Trophoblast cell (in vitro differentiated cells and primary cell): ENCODE measurements at regions not wholly inside any gene's neighbourhood (a gene's known extent, or its start where the extent isn't known, plus 50 kb on each side); places are given as distances from the start of the nearest gene placed in this dataset.

Source experiments
- DNase-seq, 2 donors: peaks; one replicate each; pipeline ENCODE4 v3.0.0-alpha.2; 2016
- H2AFZ ChIP-seq: 2 replicates; pipeline ENCODE4 v1.6.1; 2013; ENCODE audit warnings: low read length, moderate library complexity, mild to moderate bottlenecking; ENCODE audit not compliant: insufficient read depth, poor library complexity
- H2AK5ac ChIP-seq: 2 replicates; pipeline ENCODE4 v1.6.1; 2013; ENCODE audit warnings: mild to moderate bottlenecking, low read length
- H2BK120ac ChIP-seq: 2 replicates; pipeline ENCODE4 v1.6.1; 2013; ENCODE audit warnings: low read length, mild to moderate bottlenecking, moderate library complexity; ENCODE audit not compliant: insufficient read depth, poor library complexity
- H2BK12ac ChIP-seq: 2 replicates; pipeline ENCODE4 v1.6.1; 2013; ENCODE audit warnings: mild to moderate bottlenecking, low read length, moderate library complexity
- H2BK5ac ChIP-seq: 2 replicates; pipeline ENCODE4 v1.6.1; 2013; ENCODE audit warnings: low read length, low read depth, moderate library complexity, mild to moderate bottlenecking; ENCODE audit not compliant: poor library complexity
- H3K14ac ChIP-seq: 2 replicates; pipeline ENCODE4 v1.6.1; 2013; ENCODE audit warnings: mild to moderate bottlenecking, low read length
- H3K18ac ChIP-seq: 2 replicates; pipeline ENCODE4 v1.6.1; 2013; ENCODE audit warnings: mild to moderate bottlenecking, low read length
- H3K23ac ChIP-seq: 2 replicates; pipeline ENCODE4 v1.6.1; 2013; ENCODE audit warnings: low read length
- H3K27ac ChIP-seq: 2 replicates; pipeline ENCODE4 v1.5.1; 2013; ENCODE audit warnings: low read depth, mild to moderate bottlenecking, inconsistent platforms, low read length, moderate library complexity
- H3K27me3 ChIP-seq: 2 replicates; pipeline ENCODE4 v1.6.1; 2013; ENCODE audit warnings: inconsistent platforms, mild to moderate bottlenecking, low read length, moderate library complexity; ENCODE audit not compliant: insufficient read depth
- H3K36me3 ChIP-seq, 2 experiments: 1 replicate in 1 of 2; 2 replicates in 1 of 2; pipeline ENCODE4 v1.6.1; 2013; ENCODE audit warnings: low read length in 2 of 2, mild to moderate bottlenecking in 2 of 2, moderate library complexity in 1 of 2; ENCODE audit not compliant: insufficient read depth in 2 of 2, control insufficient read depth in 1 of 2
- H3K4ac ChIP-seq: 2 replicates; pipeline ENCODE4 v1.6.1; 2013; ENCODE audit warnings: low read depth, mild to moderate bottlenecking, low read length, moderate library complexity
- H3K4me1 ChIP-seq, 2 experiments: 1 replicate in 1 of 2; 2 replicates in 1 of 2; pipeline ENCODE4 v1.6.1; 2013; ENCODE audit warnings: low read length in 2 of 2, mild to moderate bottlenecking in 2 of 2, moderate library complexity in 1 of 2; ENCODE audit not compliant: insufficient read depth in 2 of 2, control insufficient read depth in 1 of 2
- H3K4me2 ChIP-seq: 2 replicates; pipeline ENCODE4 v1.6.1; 2013; ENCODE audit warnings: inconsistent platforms, mild to moderate bottlenecking, low read length, moderate library complexity
- H3K4me3 ChIP-seq: 2 replicates; pipeline ENCODE4 v1.5.1; 2013; ENCODE audit warnings: mild to moderate bottlenecking, low read depth, low read length, inconsistent platforms
- H3K79me1 ChIP-seq: one replicate; pipeline ENCODE4 v1.6.1; 2013; ENCODE audit warnings: low read length
- H3K79me2 ChIP-seq: 2 replicates; pipeline ENCODE4 v1.6.1; 2013; ENCODE audit warnings: low read length, mild to moderate bottlenecking; ENCODE audit not compliant: control insufficient read depth, insufficient read depth, poor library complexity
- H3K9ac ChIP-seq: 2 replicates; pipeline ENCODE4 v1.6.1; 2013; ENCODE audit warnings: mild to moderate bottlenecking, low read length
- H3K9me3 ChIP-seq: 2 replicates; pipeline ENCODE4 v1.6.1; 2013; ENCODE audit warnings: low read depth, mild to moderate bottlenecking, control low read depth, inconsistent platforms, low read length; ENCODE audit not compliant: insufficient read depth
- H4K12ac ChIP-seq: 2 replicates; pipeline ENCODE4 v1.6.1; 2013; ENCODE audit warnings: low read depth, mild to moderate bottlenecking, low read length, moderate library complexity
- H4K8ac ChIP-seq: 2 replicates; pipeline ENCODE4 v1.6.1; 2013; ENCODE audit warnings: low read depth, mild to moderate bottlenecking, low read length, moderate library complexity
- H4K91ac ChIP-seq: one replicate; pipeline ENCODE4 v1.6.1; 2013; ENCODE audit warnings: low read depth, mild to moderate bottlenecking, low read length, moderate library complexity
- WGBS: extraction: QIAGEN DNeasy Blood & Tissue Kit; methylation state at CpG from one replicate; pipeline ENCODE4 v1.1.7; 2013; ENCODE audit warnings: missing lambda C conversion rate; ENCODE audit not compliant: insufficient read length, insufficient coverage; ENCODE audit errors: extremely low coverage; 5-methylcytosine and 5-hydroxymethylcytosine counted together

DNA sequence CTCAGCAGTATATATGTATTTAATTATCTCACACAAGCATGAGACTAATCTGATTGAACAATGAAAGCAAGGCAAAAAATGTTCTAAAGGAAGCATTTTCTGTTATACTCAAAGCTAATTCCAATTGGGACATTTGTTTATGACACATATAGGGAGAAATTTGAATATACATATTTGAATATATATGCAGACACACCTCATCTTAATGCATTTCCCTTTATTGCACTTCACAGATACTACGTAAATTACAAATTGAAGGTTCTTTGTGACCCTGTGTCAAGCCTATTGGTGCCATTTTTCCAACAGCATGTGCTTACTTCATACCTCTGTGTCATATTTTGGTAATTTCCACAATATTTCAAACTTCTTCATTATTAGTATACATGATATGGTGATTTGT, 132.1 kb upstream of the STEAP1 start:
- H3K79me2 ChIP-seq: no peaks in the 10 kb centered on the region
- H3K27ac ChIP-seq: no peak overlapping the region
- H3K14ac ChIP-seq: no peak overlapping the region
- no peak overlapping the region for H4K91ac ChIP-seq
- no peak overlapping the region for H2AFZ ChIP-seq
- H2BK120ac ChIP-seq: no peak overlapping the region
- no peak overlapping the region for H4K12ac ChIP-seq
- H3K79me1 ChIP-seq: no peaks in the 10 kb centered on the region
- no peak overlapping the region for H4K8ac ChIP-seq
- no peak overlapping the region for H2BK12ac ChIP-seq
- H3K9me3 ChIP-seq: no peaks in the 10 kb centered on the region
- H3K9ac ChIP-seq: no peak overlapping the region
- WGBS: no CpG with 5 or more reads among the region's 1 CpG
- no peaks in the 10 kb centered on the region for H3K4me1 ChIP-seq
- H3K4ac ChIP-seq: no peak overlapping the region
- H3K4me2 ChIP-seq: no peak overlapping the region
- no peak overlapping the region for H2BK5ac ChIP-seq
- no peak for DNase-seq
- H3K27me3 ChIP-seq: no peaks in the 10 kb centered on the region
- no peak overlapping the region for H3K4me3 ChIP-seq
- H3K36me3 ChIP-seq: no peaks in the 10 kb centered on the region
- H2AK5ac ChIP-seq: no peak overlapping the region
- H3K18ac ChIP-seq: no peak overlapping the region
- no peak overlapping the region for H3K23ac ChIP-seq

DNA sequence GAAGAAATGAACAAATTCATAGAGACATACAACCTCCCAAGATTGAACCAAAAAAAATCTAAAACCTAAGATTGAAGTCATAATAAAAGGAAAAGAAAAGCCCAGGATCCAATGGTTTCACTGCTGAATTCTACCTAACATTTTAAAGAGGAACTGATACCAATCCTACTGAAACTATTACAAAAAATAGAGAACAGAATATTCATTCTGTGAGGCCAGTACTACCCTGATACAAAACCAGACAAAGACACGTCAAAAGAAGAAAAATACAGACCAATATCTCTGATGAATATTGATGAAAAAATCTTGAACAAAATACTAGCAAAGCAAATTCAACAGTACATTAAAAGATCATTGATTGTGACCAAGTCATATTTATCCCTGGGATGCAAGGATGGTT, 128.5 kb upstream of the STEAP1 start:
- no peaks in the 10 kb centered on the region for H3K79me2 ChIP-seq
- no peak overlapping the region for H3K4me3 ChIP-seq
- DNase-seq: no peak
- no peak overlapping the region for H4K12ac ChIP-seq
- H3K18ac ChIP-seq: no peak overlapping the region
- no peak overlapping the region for H3K14ac ChIP-seq
- no peak overlapping the region for H2BK5ac ChIP-seq
- H2BK12ac ChIP-seq: no peak overlapping the region
- no CpG with 5 or more reads among the region's 1 CpG for WGBS
- no peaks in the 10 kb centered on the region for H3K36me3 ChIP-seq
- no peaks in the 10 kb centered on the region for H3K79me1 ChIP-seq
- H2AK5ac ChIP-seq: no peak overlapping the region
- no peaks in the 10 kb centered on the region for H3K27me3 ChIP-seq
- no peak overlapping the region for H4K91ac ChIP-seq
- H3K4me1 ChIP-seq: no peaks in the 10 kb centered on the region
- H3K27ac ChIP-seq: no peak overlapping the region
- no peak overlapping the region for H2BK120ac ChIP-seq
- no peak overlapping the region for H4K8ac ChIP-seq
- H3K23ac ChIP-seq: no peak overlapping the region
- H3K4ac ChIP-seq: no peak overlapping the region
- H2AFZ ChIP-seq: no peak overlapping the region
- H3K4me2 ChIP-seq: no peak overlapping the region
- H3K9ac ChIP-seq: no peak overlapping the region
- no peaks in the 10 kb centered on the region for H3K9me3 ChIP-seq

DNA sequence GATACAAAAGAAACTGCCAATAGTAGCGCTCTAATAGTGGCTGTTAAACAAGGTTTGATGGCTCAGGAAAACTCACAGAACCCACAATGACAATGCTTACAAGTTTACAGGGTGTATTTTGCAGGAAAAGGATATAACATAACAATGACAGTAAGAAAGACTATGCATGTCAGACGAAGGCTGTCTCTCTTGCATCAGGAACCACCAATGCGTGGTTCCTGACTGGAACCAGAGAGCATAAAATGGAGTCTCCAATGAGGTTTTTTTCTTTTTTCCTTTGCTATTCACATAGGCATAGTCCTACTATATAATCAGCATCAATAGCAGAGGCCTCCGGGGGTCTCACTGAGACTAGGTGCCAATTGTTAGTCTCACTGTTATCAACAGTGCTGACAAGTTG, 120.4 kb upstream of the STEAP1 start:
- H3K79me1 ChIP-seq: no peaks in the 10 kb centered on the region
- no peak overlapping the region for H2AK5ac ChIP-seq
- H3K79me2 ChIP-seq: no peaks in the 10 kb centered on the region

DNA sequence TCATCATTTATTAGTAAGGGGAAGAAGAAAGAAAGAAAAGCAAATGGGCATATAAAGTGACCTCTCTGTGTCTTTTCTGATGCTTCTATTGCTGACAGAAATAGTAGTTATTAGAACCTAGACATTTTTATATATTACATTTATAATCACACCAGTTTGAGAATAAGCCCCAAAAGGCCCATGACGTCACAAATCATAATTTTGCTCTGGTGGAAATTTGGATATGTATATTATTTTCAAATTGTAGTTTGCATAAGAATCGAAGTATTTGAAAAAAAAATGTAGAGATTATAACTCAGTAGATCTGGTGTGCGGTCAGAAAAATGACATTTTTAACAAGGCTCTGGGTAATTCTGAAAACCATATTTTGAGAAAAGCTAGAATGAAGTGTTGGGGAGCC, 101.2 kb upstream of the STEAP1 start:
- no peak overlapping the region for H3K18ac ChIP-seq
- no peak overlapping the region for H2BK5ac ChIP-seq
- H3K4ac ChIP-seq: no peak overlapping the region
- H3K4me2 ChIP-seq: no peak overlapping the region
- no peak overlapping the region for H3K4me3 ChIP-seq
- H4K8ac ChIP-seq: no peak overlapping the region
- H3K79me1 ChIP-seq: no peaks in the 10 kb centered on the region
- no peak overlapping the region for H3K27ac ChIP-seq
- H3K79me2 ChIP-seq: no peaks in the 10 kb centered on the region
- H4K91ac ChIP-seq: no peak overlapping the region
- H2BK12ac ChIP-seq: no peak overlapping the region
- no peak overlapping the region for H2AK5ac ChIP-seq
- H4K12ac ChIP-seq: no peak overlapping the region
- H3K14ac ChIP-seq: no peak overlapping the region
- no peaks in the 10 kb centered on the region for H3K27me3 ChIP-seq
- H2BK120ac ChIP-seq: no peak overlapping the region
- no peak for DNase-seq
- H3K4me1 ChIP-seq: no peaks in the 10 kb centered on the region
- no CpG with 5 or more reads among the region's 3 CpGs for WGBS
- H3K9ac ChIP-seq: no peak overlapping the region
- no peaks in the 10 kb centered on the region for H3K36me3 ChIP-seq
- no peak overlapping the region for H2AFZ ChIP-seq
- no peaks in the 10 kb centered on the region for H3K9me3 ChIP-seq
- H3K23ac ChIP-seq: no peak overlapping the region

More for the DNA sequence above, 120.4 kb upstream of the STEAP1 start:
- no peak overlapping the region for H2BK12ac ChIP-seq
- no peak overlapping the region for H2BK5ac ChIP-seq
- H3K23ac ChIP-seq: no peak overlapping the region
- no peak overlapping the region for H3K14ac ChIP-seq
- H3K9me3 ChIP-seq: no peaks in the 10 kb centered on the region
- H3K36me3 ChIP-seq: no peaks in the 10 kb centered on the region
- H3K4me1 ChIP-seq: no peaks in the 10 kb centered on the region
- no CpG with 5 or more reads among the region's 4 CpGs for WGBS
- H3K18ac ChIP-seq: no peak overlapping the region
- no peak overlapping the region for H3K4me3 ChIP-seq
- no peak overlapping the region for H2BK120ac ChIP-seq
- H3K4ac ChIP-seq: no peak overlapping the region
- no peak for DNase-seq
- no peaks in the 10 kb centered on the region for H3K27me3 ChIP-seq
- H4K12ac ChIP-seq: no peak overlapping the region
- no peak overlapping the region for H3K27ac ChIP-seq
- no peak overlapping the region for H4K8ac ChIP-seq
- H3K9ac ChIP-seq: no peak overlapping the region
- no peak overlapping the region for H3K4me2 ChIP-seq
- no peak overlapping the region for H4K91ac ChIP-seq
- no peak overlapping the region for H2AFZ ChIP-seq
